Activated T-cell treated with anti-CD3 and anti-CD28 coated beads, Interleukin-2, amount 50 U/mL, for 24 hours (primary cell): ENCODE measurements at regions not wholly inside any gene's neighbourhood (a gene's known extent, or its start where the extent isn't known, plus 50 kb on each side); places are given as distances from the start of the nearest gene placed in this dataset.

Source experiments
- DNase-seq: peaks from one replicate; pipeline ENCODE4 v3.0.0-alpha.2; 2020
- H3K27ac Mint-ChIP-seq: 2 replicates; pipeline ENCODE4 v1.8.0; 2020; ENCODE audit warnings: mild to moderate bottlenecking, mixed read lengths
- H3K27me3 Mint-ChIP-seq: 2 replicates; pipeline ENCODE4 v1.8.0; 2020; ENCODE audit warnings: mixed read lengths
- H3K36me3 Mint-ChIP-seq: 2 replicates; pipeline ENCODE4 v1.8.0; 2020; ENCODE audit warnings: low read depth, mixed read lengths
- H3K4me1 Mint-ChIP-seq: 2 replicates; pipeline ENCODE4 v1.8.0; 2020; ENCODE audit warnings: low read depth, mixed read lengths
- H3K4me3 Mint-ChIP-seq: 2 replicates; pipeline ENCODE4 v1.8.0; 2020; ENCODE audit warnings: mild to moderate bottlenecking, moderate library complexity, mixed read lengths
- H3K9me3 Mint-ChIP-seq: 2 replicates; pipeline ENCODE4 v1.8.0; 2020; ENCODE audit warnings: mixed read lengths

DNA sequence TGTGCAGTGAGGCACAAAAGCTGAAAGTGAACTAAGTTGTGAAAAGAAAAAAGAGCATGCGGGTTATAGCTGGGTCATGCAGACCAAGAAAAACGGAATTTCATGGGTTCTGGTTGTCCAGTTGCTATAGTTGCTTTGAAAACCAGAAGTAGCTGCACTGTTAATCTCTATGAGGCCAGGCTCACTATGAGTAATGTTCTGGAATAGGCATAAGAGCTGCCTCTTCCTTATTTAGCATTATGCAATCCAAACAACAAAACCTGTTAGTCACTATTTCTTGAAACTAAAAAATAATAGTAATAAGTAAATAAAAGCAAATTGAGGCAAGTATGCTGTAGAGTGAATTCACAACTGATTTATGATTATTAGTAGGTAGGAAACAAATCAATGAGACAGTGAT, 1383.7 kb downstream of the MRPL39 start:
- no peak for DNase-seq
- Mint-ChIP-seq H3K9me3 (peaks cover 2% of the 10 kb centered on the region), H3K4me3 (no peak overlapping the region), H3K27me3 (no peaks in the 10 kb centered on the region), H3K27ac (no peak overlapping the region), H3K4me1 (no peaks in the 10 kb centered on the region), H3K36me3 (no peaks in the 10 kb centered on the region)

DNA sequence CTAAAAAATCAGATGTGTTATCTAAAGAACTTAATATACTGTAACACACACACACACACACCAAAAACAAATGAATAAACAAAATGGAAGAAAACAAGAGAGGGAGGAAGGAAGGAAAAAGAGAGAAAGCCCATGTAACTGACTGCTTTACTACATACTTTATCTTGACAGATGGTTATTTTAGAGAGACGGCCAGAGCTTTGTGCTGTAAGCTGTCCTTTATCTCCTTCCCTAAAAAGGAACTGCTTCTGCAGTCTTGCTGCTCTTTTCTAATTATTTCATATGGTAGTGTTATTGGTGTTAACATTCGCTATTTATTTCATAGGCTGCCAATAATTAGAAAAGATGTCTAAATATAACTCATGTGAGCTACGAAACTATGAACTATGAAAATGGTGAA, 1384.6 kb downstream of the MRPL39 start:
- H3K36me3 Mint-ChIP-seq, result no peaks in the 10 kb centered on the region
- no peak overlapping the region for H3K4me3 Mint-ChIP-seq
- no peaks in the 10 kb centered on the region for H3K9me3 Mint-ChIP-seq
- no peak for DNase-seq
- H3K27me3 Mint-ChIP-seq, result no peaks in the 10 kb centered on the region
- H3K4me1 Mint-ChIP-seq, result no peaks in the 10 kb centered on the region
- no peak overlapping the region for H3K27ac Mint-ChIP-seq

DNA sequence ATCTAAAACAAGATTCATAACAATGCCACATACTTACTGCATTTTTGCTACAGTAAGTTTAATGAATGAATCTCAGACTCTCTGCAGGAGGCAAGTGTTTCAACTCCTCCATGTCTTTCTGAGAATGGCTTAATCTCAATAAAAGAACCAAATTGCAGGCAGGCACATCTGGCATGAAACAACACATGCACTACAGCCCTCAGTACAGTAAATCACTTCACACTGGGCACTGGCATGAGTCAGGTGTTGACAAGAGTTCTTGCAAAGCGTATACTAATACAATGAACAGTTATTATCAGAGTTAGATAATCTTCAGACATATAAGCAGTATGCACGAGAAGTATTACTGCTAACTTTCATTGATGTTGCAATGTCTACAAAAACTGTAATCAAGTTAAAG, 1386.8 kb downstream of the MRPL39 start:
- H3K27me3 Mint-ChIP-seq, result no peaks in the 10 kb centered on the region
- no peak for DNase-seq
- H3K9me3 Mint-ChIP-seq, result no peaks in the 10 kb centered on the region
- no peak overlapping the region for H3K27ac Mint-ChIP-seq
- H3K4me1 Mint-ChIP-seq, result no peaks in the 10 kb centered on the region
- no peaks in the 10 kb centered on the region for H3K36me3 Mint-ChIP-seq
- H3K4me3 Mint-ChIP-seq, result no peak overlapping the region

DNA sequence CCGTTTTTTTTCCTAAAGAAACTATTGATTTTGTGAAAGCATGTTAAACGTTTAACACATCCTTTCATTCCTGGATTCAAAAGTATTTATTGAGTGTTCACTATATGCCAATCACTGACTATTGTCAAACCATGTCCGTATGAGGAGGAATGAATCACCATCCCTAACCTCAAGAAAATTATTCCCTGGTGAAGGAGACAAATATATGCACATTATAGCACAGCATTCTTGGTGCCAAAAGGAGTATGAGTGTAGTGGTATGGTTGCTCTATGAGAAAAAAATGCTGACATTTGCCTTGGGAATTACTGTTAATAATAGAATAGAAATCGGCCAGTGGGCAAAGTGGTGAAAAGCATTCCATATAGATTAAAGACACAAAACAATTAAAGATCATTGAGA, 1390.1 kb downstream of the MRPL39 start:
- Mint-ChIP-seq H3K27ac (no peak overlapping the region), H3K36me3 (no peaks in the 10 kb centered on the region), H3K4me3 (no peak overlapping the region), H3K4me1 (no peaks in the 10 kb centered on the region), H3K9me3 (no peaks in the 10 kb centered on the region), H3K27me3 (no peaks in the 10 kb centered on the region)
- no peak for DNase-seq

DNA sequence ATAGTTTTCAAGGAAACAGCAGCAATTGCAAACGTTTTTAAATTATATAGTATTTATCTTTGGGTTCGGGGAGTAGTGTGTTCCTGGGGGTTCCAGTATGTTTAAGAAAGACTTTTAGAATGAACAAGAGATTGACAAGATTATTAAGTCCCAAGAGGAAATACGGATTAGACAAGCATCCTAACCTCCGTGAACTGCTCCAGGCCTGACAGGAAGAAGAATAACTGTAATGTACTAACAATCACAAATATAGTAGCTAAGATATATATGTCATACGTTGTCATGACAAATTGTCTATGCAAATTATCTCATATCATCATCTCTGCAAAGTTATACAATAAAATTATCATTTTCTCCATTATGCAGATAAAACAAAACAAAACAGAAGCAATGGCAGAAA, 1397.2 kb downstream of the MRPL39 start:
- no peaks in the 10 kb centered on the region for H3K9me3 Mint-ChIP-seq
- H3K4me1 Mint-ChIP-seq, result no peaks in the 10 kb centered on the region
- no peak overlapping the region for H3K27ac Mint-ChIP-seq
- no peaks in the 10 kb centered on the region for H3K36me3 Mint-ChIP-seq
- DNase-seq, result no peak
- no peaks in the 10 kb centered on the region for H3K27me3 Mint-ChIP-seq
- no peak overlapping the region for H3K4me3 Mint-ChIP-seq

DNA sequence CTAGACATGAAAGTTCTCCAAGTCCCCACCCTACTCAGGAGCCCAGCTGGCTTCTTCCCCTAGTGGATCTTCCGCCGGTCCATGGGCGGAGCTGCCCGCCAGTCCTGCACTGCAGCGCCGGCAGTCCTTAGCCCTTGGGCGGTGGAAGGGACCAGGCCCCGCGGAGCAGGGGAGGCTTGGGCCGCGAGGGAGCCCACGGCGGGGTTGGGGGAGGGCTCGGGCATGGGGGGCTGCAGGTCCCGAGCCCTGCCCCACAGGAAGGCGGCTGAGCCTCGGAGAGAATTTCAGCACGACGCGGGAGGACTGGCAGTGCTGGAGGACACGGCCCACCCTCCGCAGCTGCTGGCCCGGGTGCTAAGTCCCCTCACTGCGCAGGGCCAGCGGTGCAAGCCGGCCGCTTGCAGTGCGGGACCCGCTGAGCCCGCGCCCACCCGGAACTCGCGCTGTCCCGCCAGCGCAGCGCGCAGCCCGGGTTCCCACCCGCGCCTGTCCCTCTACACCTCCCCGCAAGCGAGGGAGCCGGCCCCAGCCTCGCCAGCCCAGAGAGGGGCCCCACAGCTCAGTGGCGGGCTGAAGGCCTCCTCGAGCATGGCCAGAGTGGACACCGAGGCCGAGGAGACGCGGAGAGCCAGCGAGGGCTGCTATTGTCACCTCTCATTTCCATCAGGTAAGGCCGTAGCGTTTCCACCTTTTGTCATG, 1398.6 kb downstream of the MRPL39 start:
- Mint-ChIP-seq H3K9me3 (no peaks in the 10 kb centered on the region), H3K27me3 (no peaks in the 10 kb centered on the region), H3K4me1 (no peaks in the 10 kb centered on the region), H3K36me3 (no peaks in the 10 kb centered on the region), H3K27ac (no peak overlapping the region), H3K4me3 (no peak overlapping the region)
- DNase-seq, result no peak

DNA sequence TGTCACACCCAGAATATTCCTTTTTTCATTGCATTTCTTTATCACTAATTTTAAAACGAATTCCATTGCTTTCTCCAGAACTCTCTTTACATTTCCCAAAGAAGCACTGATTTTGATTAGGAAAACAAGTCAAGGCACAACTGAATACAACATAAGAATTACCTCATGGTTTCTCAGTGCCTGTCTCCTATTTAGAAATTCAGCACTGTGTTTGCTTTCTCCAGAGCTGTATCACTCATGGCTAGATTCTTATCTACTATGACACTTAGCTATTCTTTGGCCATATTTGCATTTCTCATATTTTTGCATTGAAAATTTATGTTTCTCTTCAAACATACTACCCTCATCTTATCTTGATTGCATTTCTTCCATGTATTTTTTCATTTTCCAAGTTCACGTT, 1402.0 kb downstream of the MRPL39 start:
- H3K27ac Mint-ChIP-seq, result no peak overlapping the region
- no peaks in the 10 kb centered on the region for H3K36me3 Mint-ChIP-seq
- no peaks in the 10 kb centered on the region for H3K9me3 Mint-ChIP-seq
- DNase-seq, result no peak
- no peaks in the 10 kb centered on the region for H3K27me3 Mint-ChIP-seq
- H3K4me1 Mint-ChIP-seq, result no peaks in the 10 kb centered on the region
- no peak overlapping the region for H3K4me3 Mint-ChIP-seq

DNA sequence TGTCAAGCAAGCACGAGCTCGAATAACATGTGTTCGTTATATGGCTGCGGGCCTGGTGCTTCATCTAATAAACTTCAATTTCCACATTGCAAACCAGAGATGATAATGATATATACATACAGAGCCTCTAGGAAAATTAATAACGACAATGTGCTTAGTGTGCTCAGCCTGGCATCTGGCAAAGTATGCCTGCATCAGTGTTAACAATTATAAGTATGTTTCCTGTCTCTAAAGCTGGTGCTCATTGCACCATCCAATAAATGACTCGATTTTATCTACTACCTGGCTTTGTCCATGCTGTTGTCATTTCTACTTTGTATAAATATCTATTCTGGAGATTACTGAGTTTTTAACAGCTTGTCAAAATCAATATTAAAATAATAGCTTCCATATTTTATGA, 1402.6 kb downstream of the MRPL39 start:
- H3K36me3 Mint-ChIP-seq, result no peaks in the 10 kb centered on the region

DNA sequence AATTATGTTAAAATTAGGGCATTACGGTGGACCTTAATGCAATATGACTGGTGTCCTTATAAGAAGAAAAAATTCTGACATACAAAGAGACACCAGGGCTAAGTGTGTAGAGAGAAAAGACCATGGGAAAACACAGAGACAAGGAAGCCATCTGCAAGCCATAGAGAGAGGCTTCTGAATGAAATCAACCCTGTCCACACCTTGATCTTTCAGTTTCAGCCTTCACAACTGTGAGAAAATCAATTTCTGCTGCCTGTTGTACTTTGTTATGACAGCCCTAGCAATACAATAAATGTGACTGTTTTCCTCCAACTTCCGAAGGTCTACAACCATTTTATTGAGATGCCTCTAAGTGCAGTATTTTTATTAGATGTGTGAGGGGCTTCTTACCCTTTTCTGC, 1407.2 kb downstream of the MRPL39 start:
- Mint-ChIP-seq H3K36me3 (no peaks in the 10 kb centered on the region), H3K27me3 (no peaks in the 10 kb centered on the region), H3K27ac (no peak overlapping the region), H3K4me3 (no peak overlapping the region), H3K9me3 (no peaks in the 10 kb centered on the region), H3K4me1 (no peaks in the 10 kb centered on the region)
- no peak for DNase-seq

More for the DNA sequence above, 1402.6 kb downstream of the MRPL39 start:
- no peaks in the 10 kb centered on the region for H3K9me3 Mint-ChIP-seq
- no peak overlapping the region for H3K27ac Mint-ChIP-seq
- DNase-seq, result no peak
- no peaks in the 10 kb centered on the region for H3K4me1 Mint-ChIP-seq
- H3K27me3 Mint-ChIP-seq, result no peaks in the 10 kb centered on the region
- H3K4me3 Mint-ChIP-seq, result no peak overlapping the region

DNA sequence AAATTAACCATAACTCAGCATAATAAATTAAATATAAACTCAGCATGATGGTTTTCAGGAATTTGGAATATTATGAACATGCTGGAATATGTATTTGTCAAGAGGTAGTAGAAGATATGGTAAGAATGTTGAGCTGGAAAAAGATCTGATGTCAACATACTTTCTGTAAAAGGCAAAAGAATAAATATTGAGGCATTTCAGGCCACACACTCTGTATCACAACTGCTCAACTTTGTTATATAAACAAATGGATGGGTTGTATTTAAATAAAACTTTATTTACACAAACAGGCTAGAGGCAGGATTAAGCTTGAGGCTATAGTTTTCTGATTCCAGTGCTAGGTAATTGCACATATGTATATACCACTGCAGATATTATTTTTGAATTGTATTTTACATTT, 1409.4 kb downstream of the MRPL39 start:
- Mint-ChIP-seq H3K27me3 (no peaks in the 10 kb centered on the region), H3K27ac (no peak overlapping the region), H3K4me1 (no peaks in the 10 kb centered on the region), H3K4me3 (no peak overlapping the region), H3K9me3 (no peaks in the 10 kb centered on the region), H3K36me3 (no peaks in the 10 kb centered on the region)
- DNase-seq, result no peak

DNA sequence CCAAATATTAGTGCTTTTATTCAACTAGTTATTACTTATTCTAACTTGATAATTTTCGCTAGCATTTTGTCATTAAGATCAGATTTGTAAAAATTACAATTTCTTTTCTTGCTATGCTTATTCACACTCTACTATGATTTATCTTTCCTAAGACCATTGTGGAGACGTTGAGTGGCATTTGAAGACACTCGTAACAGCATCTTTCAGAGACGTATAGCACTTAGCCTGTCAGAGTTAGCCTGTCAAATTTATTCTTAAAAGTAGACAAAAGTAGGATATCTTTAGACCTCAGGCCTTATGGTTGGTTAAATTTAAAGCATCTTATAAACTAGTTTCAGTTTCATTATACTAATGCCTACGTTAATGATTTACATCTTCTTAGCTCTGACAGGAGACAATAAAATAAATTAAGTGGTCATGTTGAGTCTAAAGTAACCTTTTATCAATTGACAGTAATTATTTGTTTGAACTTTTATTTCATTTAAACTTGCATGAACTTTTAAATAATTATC, 1410.1 kb downstream of the MRPL39 start:
- no peaks in the 10 kb centered on the region for H3K36me3 Mint-ChIP-seq

DNA sequence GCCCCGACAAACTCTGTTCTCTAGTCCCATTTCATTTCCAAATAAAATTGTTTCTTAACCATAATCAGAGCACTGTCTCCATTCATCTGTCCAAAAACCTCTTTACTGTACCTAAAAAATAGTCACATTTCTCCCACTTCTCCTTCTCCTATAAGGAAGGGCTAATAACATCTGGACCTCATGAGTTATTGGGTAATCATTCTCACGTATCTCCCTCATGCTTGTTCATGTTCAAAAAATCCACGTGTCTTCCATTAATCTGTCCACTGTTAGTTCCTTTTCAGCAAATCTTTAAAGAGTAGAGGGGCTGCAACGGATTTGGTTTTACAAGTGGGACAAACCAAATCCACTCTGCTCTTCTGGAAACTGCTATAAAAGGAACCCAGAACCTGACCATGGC, 1418.8 kb downstream of the MRPL39 start:
- Mint-ChIP-seq H3K4me1 (no peaks in the 10 kb centered on the region), H3K27ac (no peak overlapping the region), H3K36me3 (no peaks in the 10 kb centered on the region), H3K9me3 (no peaks in the 10 kb centered on the region), H3K27me3 (no peaks in the 10 kb centered on the region), H3K4me3 (no peak overlapping the region)
- no peak for DNase-seq

More for the DNA sequence above, 1410.1 kb downstream of the MRPL39 start:
- Mint-ChIP-seq H3K27ac (no peak overlapping the region), H3K9me3 (no peaks in the 10 kb centered on the region), H3K4me1 (no peaks in the 10 kb centered on the region), H3K27me3 (no peaks in the 10 kb centered on the region), H3K4me3 (no peak overlapping the region)
- no peak for DNase-seq

DNA sequence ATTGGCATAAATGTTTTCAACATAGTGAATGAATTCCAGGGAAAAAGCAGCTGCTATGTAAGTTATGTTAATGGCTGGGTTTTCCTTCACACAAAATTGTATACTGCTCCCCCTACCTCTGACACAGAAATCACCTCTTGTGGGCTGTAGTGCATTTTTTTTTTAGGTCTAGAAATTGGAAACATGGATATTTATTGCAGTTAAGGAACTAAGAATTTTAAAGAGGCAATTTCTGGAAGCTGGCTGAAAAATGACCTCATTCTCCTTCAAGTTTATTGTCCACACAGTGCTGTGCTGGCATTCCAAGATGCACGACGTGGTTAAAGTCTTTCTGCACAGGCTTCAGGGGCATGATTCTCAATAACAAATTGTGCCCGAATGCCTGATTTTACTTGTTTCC, 1424.2 kb downstream of the MRPL39 start:
- no peaks in the 10 kb centered on the region for H3K4me1 Mint-ChIP-seq
- peaks cover 11% of the 10 kb centered on the region for H3K9me3 Mint-ChIP-seq
- H3K4me3 Mint-ChIP-seq, result no peak overlapping the region
- no peaks in the 10 kb centered on the region for H3K27me3 Mint-ChIP-seq
- H3K36me3 Mint-ChIP-seq, result no peaks in the 10 kb centered on the region
- no peak overlapping the region for H3K27ac Mint-ChIP-seq
- no peak for DNase-seq

DNA sequence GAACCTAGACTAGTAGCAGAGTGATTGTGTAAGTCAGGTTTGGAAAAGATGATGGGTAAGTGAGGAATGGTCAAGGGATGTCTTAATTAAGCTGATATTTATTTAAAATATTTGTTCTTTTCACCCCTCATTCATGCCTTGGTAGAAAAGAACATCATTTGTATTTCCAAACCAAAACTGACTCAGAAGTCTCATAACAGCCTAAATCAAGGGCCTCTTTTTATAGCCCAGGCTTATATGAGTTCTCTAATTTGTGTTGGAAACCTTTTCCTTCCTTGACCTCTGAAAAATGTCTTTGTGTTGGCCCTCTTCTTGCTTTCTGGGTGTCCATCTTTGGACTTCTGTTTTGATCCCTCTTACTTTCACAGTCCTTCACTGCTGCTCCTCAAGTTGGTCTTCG, 1428.2 kb downstream of the MRPL39 start:
- H3K27me3 Mint-ChIP-seq, result no peaks in the 10 kb centered on the region
- H3K4me3 Mint-ChIP-seq, result no peak overlapping the region
- H3K27ac Mint-ChIP-seq, result no peak overlapping the region
- no peaks in the 10 kb centered on the region for H3K4me1 Mint-ChIP-seq
- H3K9me3 Mint-ChIP-seq, result peaks cover 11% of the 10 kb centered on the region
- DNase-seq, result no peak
- H3K36me3 Mint-ChIP-seq, result no peaks in the 10 kb centered on the region

DNA sequence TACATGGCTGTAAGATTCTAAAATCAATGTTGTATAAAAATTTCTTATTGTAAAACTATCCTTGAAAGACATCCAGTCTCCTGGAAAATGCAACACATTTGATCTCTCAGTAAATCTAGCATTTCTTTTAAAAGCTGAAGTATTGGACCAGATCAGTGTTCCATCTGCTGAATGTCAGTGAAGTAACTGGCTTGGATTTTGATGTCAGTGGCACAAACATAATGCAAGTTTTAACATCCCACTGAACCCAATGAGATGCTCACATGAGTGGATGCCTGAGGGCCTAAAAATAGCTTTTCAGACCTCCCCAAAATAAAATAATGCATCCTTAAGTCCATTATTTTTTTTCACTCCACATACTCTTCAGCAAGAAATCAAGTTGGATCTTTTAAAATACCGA, 1432.2 kb downstream of the MRPL39 start:
- Mint-ChIP-seq H3K27me3 (no peaks in the 10 kb centered on the region), H3K4me3 (no peak overlapping the region), H3K27ac (no peak overlapping the region), H3K36me3 (no peaks in the 10 kb centered on the region), H3K9me3 (peaks cover 9% of the 10 kb centered on the region), H3K4me1 (no peaks in the 10 kb centered on the region)
- no peak for DNase-seq

DNA sequence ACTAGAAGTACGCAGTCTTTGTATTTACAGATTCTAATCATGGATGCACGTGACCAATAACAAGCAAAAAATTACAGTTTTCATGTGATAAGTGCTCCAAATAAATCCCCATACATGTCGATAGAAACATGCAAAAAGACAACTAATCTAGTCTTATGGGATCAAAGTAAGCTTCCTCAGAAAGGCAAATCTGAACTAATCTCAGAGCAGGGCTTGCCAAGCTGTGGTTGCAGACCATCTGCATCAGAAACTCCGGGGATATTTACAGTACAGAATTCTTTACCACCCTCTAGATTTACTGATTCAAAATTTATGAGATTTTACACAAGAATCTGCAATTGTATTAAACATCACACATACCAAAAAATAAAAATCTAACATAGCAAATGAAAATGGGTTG, 1435.5 kb downstream of the MRPL39 start:
- no peaks in the 10 kb centered on the region for H3K27me3 Mint-ChIP-seq
- no peak overlapping the region for H3K4me3 Mint-ChIP-seq
- no peaks in the 10 kb centered on the region for H3K36me3 Mint-ChIP-seq
- no peak for DNase-seq
- no peak overlapping the region for H3K27ac Mint-ChIP-seq
- H3K9me3 Mint-ChIP-seq, result no peaks in the 10 kb centered on the region
- H3K4me1 Mint-ChIP-seq, result no peaks in the 10 kb centered on the region
